DMS153 (cell line): ENCODE measurements at regions not wholly inside any gene's neighbourhood (a gene's known extent, or its start where the extent isn't known, plus 50 kb on each side); places are given as distances from the start of the nearest gene placed in this dataset.

Experiments used
- DNase-seq: peaks from one replicate; lab custom pipeline; 2025; lab: John Stamatoyannopoulos, UW

- DNase-seq = peak; percentile 63
Measured at GRCh38 chr1:165073185-165074007, 283.1 kb downstream of the LMX1A start.

GRCh38 chr1:165070675-165071074 lies 285.8 kb downstream of the LMX1A start:
- no peak for DNase-seq

GRCh38 chr1:165069829-165070228 lies 286.7 kb downstream of the LMX1A start:
- peak; percentile 83 for DNase-seq

DNA sequence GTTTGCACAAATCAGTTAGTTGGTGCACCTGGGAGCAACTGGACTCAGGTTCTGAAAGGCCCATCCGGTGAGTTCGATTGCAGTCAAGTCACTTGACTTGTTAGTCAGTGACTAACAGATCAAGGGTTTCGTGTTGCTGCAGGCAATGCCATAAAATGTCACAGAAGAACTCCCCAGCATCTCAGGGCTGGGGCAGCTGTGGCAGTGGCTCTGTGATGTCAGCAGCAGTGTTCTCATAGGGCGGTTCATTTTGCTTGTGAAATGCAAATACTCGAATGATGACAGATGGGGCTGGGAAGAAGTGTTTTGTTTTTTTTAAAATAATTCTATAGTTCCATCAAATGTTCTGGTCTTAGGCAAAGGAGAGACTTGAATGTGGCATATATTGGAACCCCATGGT lies 287.8 kb downstream of the LMX1A start:
- DNase-seq = peak; percentile 89

DNA sequence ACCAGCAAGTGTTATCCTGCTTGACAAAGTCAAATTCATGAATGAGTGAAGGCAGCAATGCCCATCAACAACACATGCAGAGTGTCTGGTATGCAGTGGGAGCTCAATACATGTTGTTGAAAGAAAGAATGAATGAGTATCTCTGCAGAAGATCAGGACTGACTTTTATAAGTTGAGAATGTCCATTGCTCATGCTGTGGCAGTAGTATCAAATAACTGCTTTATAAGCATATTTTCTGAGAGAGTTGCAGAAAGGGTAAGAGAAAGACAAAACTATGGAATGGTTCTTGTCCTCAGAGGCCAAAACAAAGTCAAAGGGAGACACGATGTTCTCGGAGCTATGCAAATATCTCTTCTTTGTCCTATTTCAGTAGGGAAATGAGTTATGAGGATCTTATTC lies 288.7 kb downstream of the LMX1A start:
- no peak for DNase-seq

- DNase-seq = no peak
Measured at GRCh38 chr1:165063181-165063965, 293.1 kb downstream of the LMX1A start.

GRCh38 chr1:165062346-165062745 lies 294.2 kb downstream of the LMX1A start:
- DNase-seq = no peak

- no peak for DNase-seq
Measured at GRCh38 chr1:165060285-165060793, 296.2 kb downstream of the LMX1A start.

- no peak for DNase-seq
Measured at GRCh38 chr1:165057956-165058355, 298.6 kb downstream of the LMX1A start.

DNA sequence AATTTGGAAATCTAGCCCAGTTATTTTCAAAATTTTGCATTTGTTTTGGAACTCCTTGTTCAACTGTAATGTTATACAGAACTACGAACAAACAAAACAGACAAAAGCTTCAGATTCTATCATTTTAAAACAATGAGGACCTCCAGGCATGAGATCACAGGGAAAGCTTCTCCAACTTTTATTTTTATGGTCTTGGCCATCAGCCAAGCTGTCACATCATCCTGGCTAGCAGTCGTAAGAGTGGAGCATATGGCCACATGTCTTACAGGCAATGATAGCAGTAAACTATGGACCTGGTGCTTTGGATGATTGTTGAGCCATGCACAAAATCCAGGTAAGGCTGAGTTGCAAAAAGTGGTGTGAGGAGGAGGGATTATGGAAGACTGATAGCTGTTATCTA lies 299.6 kb downstream of the LMX1A start:
- DNase-seq = peak; percentile 53

GRCh38 chr1:165055581-165055980 lies 300.9 kb downstream of the LMX1A start:
- DNase-seq = no peak

DNA sequence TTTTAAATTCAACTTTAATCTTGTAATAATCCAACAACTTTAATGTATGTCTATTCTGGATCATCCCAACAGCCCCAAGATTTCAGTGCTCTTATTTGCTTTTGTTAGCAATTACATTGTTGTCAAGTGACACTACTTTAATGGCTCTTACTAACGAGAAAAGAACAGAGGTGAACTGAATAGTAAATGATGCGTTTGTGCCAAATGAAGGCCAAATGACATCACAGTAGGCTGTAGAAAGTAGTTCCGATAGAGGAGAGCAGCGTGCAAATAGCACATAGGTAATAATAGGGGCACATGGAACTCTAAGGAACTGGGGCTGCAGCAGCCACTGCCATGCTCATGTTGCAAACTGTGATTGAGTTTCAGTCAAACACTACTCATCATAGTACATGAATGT lies 301.9 kb downstream of the LMX1A start:
- no peak for DNase-seq

GRCh38 chr1:165053351-165053750 lies 303.2 kb downstream of the LMX1A start:
- DNase-seq = no peak

DNA sequence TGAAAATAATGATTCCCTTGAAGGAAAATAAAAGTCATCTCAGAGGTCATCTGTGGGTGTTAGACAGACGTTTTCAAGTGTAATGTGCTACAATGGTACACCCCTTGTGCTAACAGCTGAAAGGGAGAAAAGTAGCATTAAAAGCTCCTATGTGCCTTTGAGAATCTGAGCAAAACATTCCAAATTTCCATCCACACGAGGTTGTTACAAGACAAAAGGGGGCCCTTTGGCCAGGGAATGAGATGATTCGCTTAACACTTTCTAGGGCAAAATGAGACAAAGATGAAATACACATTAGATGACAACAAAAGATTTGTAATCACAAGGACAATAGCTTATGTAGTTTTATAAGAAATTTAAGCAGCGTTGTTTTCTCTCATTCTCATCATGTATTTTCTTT lies 303.6 kb downstream of the LMX1A start:
- no peak for DNase-seq

GRCh38 chr1:165052431-165052830 lies 304.1 kb downstream of the LMX1A start:
- DNase-seq = no peak

GRCh38 chr1:165050246-165050645 lies 306.3 kb downstream of the LMX1A start:
- no peak for DNase-seq

DNA sequence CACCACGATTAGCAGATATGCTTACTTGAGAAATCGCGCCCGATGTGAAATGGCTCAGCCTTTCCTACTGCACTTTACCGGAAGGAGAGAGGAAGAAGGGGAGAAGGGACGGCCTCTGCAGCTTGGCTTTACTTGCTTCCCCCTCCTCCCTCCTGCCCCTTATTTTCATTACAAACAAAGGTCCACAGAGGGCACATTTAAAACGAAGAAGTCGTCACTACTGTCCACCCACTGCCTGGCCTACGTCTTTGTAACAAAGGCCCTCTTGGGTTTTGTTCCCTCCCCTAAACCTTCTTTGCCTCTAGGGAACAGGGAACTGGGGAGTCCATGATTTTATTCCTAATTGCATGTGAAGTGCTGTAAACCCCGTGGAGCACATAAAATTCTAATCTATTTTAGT lies 308.5 kb downstream of the LMX1A start:
- DNase-seq = no peak

- no peak for DNase-seq
Measured at GRCh38 chr1:165045902-165046301, 310.6 kb downstream of the LMX1A start.

DNA sequence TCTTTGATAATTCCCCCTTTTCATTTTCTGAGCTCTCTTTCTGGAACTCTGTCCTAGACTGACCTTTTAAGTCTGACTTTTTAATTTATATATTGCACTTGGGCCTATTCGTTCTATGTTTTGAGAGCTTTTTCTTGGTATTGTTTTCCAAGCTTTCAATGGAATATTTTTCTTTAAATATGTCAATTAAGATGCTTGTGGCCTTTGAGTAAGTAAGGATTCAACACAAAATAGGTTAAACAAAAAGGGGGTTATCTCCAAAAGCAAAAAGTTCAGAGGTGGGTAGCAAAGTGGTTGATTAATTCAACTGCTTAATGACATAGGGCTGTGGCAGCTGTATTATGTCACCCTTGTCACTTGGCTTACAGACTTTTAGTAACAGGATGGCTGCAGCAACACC lies 315.9 kb downstream of the LMX1A start:
- no peak for DNase-seq

DNA sequence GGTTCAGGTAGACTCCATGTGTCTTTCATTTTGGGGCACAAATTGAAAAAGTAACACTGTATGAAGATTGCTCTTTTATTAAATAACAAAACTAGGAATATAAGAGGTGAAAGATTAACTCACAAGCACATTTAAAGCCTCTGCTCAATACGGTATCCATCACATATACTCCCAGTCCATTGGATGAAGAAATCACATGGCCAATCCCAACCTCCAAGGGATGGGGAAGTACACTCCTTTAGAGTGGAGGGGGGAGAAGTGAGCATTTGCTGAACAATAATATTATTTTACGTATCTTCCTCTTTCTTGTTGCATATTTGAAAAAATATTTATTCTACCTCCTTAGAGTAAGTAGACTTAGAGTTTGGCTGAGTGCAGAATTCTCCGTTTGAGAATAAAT lies 316.5 kb downstream of the LMX1A start:
- DNase-seq = no peak

GRCh38 chr1:165036403-165036802 lies 320.1 kb downstream of the LMX1A start:
- no peak for DNase-seq

- no peak for DNase-seq
Measured at GRCh38 chr1:165034136-165034809, 322.2 kb downstream of the LMX1A start.

DNA sequence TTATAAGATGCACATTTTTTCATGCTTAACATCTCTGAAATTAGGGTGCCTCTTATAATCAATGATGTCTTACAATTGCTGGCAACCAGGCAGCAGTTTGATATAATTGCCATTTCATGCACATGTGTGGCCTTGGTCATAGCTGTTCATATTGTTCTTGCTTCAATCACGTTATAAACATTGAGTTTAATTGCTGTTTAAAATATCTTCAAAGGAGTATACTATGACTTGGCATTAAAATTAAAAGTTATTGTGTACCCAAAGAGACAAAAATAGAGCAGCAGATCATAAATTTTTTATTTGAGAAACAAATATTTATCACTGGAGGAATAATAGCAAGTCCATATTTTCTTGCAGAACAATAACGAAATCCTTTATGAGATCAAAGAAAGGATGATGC lies 325.5 kb downstream of the LMX1A start:
- DNase-seq = no peak
